DOHH2 (cell line): ENCODE measurements at regions not wholly inside any gene's neighbourhood (a gene's known extent, or its start where the extent isn't known, plus 50 kb on each side); places are given as distances from the start of the nearest gene placed in this dataset.

ENCODE experiments used
- CTCF ChIP-seq: fragments of 200-600 bp; sonication (generic); IDR thresholded peaks from one replicate; pipeline ENCODE4 v1.5.1; 2014; ENCODE audit warnings: antibody characterized with exemption, mild to moderate bottlenecking, low read depth, low read length; ENCODE audit not compliant: poor library complexity, severe bottlenecking
- EZH2phosphoT487 ChIP-seq: fragments of 200-600 bp; sonication (generic); IDR thresholded peaks from 2 replicates; pipeline ENCODE4 v1.6.1; 2017; ENCODE audit warnings: borderline replicate concordance, mild to moderate bottlenecking, antibody characterized with exemption, low read length, moderate library complexity, mixed read lengths

DNA sequence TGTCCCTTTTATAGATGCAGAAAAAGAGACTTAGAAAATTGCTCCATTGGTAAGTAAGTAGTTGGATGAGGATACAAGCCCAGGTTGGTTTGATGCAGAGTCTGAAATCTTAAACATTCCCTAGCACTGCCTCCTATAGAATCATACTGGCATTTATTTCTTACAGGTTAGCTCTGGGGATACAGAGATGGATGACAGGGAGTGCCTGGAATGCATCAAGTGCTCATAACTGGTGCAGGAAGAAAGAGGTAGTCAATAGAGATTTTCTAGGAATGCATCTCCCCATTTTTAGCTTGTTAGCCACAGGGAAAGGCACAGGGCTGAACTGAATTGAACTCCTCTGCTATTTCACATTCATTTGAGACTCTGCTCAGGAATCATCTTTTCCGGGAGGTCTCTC, 269.0 kb upstream of the USP24 start:
- TF ChIP-seq CTCF (no peak), EZH2phosphoT487 (no peak)
